ENCODE measurements at regions not wholly inside any gene's neighbourhood (a gene's known extent, or its start where the extent isn't known, plus 50 kb on each side); places are given as distances from the start of the nearest gene placed in this dataset.

DNA sequence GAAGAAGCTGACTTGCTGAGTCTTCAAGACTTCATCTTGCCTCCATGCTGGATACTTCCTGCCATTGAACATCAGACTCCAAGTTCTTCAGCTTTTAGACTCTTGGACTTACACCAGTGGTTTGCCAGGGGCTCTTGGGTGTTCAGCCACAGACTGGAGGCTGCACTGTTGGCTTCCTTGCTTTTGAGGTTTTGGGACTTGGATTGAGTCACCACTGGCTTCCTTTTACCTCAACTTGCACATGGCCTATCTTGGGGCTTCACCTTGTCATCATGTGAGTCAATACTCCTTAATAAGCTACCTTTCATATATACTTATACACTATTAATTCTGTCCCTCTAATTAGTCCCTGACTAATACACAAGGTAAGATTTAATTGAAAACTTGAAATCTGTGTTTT lies 361.7 kb upstream of the SEMA3C start:
- TF ChIP-seq, protein P1, sequence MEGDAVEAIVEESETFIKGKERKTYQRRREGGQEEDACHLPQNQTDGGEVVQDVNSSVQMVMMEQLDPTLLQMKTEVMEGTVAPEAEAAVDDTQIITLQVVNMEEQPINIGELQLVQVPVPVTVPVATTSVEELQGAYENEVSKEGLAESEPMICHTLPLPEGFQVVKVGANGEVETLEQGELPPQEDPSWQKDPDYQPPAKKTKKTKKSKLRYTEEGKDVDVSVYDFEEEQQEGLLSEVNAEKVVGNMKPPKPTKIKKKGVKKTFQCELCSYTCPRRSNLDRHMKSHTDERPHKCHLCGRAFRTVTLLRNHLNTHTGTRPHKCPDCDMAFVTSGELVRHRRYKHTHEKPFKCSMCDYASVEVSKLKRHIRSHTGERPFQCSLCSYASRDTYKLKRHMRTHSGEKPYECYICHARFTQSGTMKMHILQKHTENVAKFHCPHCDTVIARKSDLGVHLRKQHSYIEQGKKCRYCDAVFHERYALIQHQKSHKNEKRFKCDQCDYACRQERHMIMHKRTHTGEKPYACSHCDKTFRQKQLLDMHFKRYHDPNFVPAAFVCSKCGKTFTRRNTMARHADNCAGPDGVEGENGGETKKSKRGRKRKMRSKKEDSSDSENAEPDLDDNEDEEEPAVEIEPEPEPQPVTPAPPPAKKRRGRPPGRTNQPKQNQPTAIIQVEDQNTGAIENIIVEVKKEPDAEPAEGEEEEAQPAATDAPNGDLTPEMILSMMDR (IDR thresholded peaks at IDR 0.05): no peak
- TF ChIP-seq EP300 (IDR thresholded peaks at IDR 0.05): no peak
- no peak for TF ChIP-seq POLR2A (IDR thresholded peaks at IDR 0.05)

Measured in ovary (tissue), 3 donors.